ENCODE measurements at regions not wholly inside any gene's neighbourhood (a gene's known extent, or its start where the extent isn't known, plus 50 kb on each side); places are given as distances from the start of the nearest gene placed in this dataset.
"Not testable (repeated sequence)": the region's sequence is repeated elsewhere in the genome, so short reads cannot be mapped to it uniquely, and the experiment has no call there.

GRCh38 chr7:85336086-85336485, 149.2 kb upstream of the SEMA3D start:
- Histone ChIP-seq H3K4me1 (ENCODE audit: insufficient read depth, insufficient read length) (no peaks in the 10 kb centered on the region), H3K4me3 (ENCODE audit: insufficient read length, low read depth) (no peak overlapping the region), H3K9me3 (ENCODE audit: insufficient read depth, low read length) (no peaks in the 10 kb centered on the region), H3K36me3 (ENCODE audit: insufficient read depth, insufficient read length, low read length) (no peaks in the 10 kb centered on the region), H3K9ac (ENCODE audit: insufficient read length, low read depth) (no peak overlapping the region), H3K27me3 (ENCODE audit: insufficient read depth, insufficient read length) (no peaks in the 10 kb centered on the region)
- DNase-seq (ENCODE audit: low read depth, low spot score) = no peak
- TF ChIP-seq ZNF274 (IDR thresholded peaks at IDR 0.05; ENCODE audit: low read depth, low read length) (no peak), SUZ12 (IDR thresholded peaks at IDR 0.05; ENCODE audit: extremely low read depth, insufficient read depth, insufficient read length) (no peak), YY1 (IDR thresholded peaks at IDR 0.05; ENCODE audit: insufficient read depth, insufficient read length) (no peak)

- DNase-seq (ENCODE audit: low read depth, low spot score); H3K27me3 ChIP-seq (ENCODE audit: insufficient read depth, insufficient read length); H3K9ac ChIP-seq (ENCODE audit: insufficient read length, low read depth); H3K4me3 ChIP-seq (ENCODE audit: insufficient read length, low read depth); H3K36me3 ChIP-seq (ENCODE audit: insufficient read depth, insufficient read length, low read length); H3K9me3 ChIP-seq (ENCODE audit: insufficient read depth, low read length); H3K4me1 ChIP-seq (ENCODE audit: insufficient read depth, insufficient read length): not testable (repeated sequence)
Measured at GRCh38 chr7:85335113-85335512, 148.3 kb upstream of the SEMA3D start.

- DNase-seq (ENCODE audit: low read depth, low spot score) = no peak
- Histone ChIP-seq H3K9me3 (ENCODE audit: insufficient read depth, low read length) (no peaks in the 10 kb centered on the region), H3K9ac (ENCODE audit: insufficient read length, low read depth) (no peak overlapping the region), H3K36me3 (ENCODE audit: insufficient read depth, insufficient read length, low read length) (no peaks in the 10 kb centered on the region), H3K27me3 (ENCODE audit: insufficient read depth, insufficient read length) (no peaks in the 10 kb centered on the region), H3K4me3 (ENCODE audit: insufficient read length, low read depth) (no peak overlapping the region), H3K4me1 (ENCODE audit: insufficient read depth, insufficient read length) (no peaks in the 10 kb centered on the region)
- TF ChIP-seq YY1 (IDR thresholded peaks at IDR 0.05; ENCODE audit: insufficient read depth, insufficient read length) = no peak
- no peak for TF ChIP-seq ZNF274 (IDR thresholded peaks at IDR 0.05; ENCODE audit: low read depth, low read length)
- TF ChIP-seq SUZ12 (IDR thresholded peaks at IDR 0.05; ENCODE audit: extremely low read depth, insufficient read depth, insufficient read length) = no peak
Measured at GRCh38 chr7:85328456-85328998, 141.7 kb upstream of the SEMA3D start.

- DNase-seq (ENCODE audit: low read depth, low spot score) = no peak
- H3K4me3 ChIP-seq (ENCODE audit: insufficient read length, low read depth) = no peak overlapping the region
- no peak overlapping the region for H3K9ac ChIP-seq (ENCODE audit: insufficient read length, low read depth)
- H3K4me1 ChIP-seq (ENCODE audit: insufficient read depth, insufficient read length) = no peaks in the 10 kb centered on the region
- no peaks in the 10 kb centered on the region for H3K27me3 ChIP-seq (ENCODE audit: insufficient read depth, insufficient read length)
- H3K9me3 ChIP-seq (ENCODE audit: insufficient read depth, low read length) = no peaks in the 10 kb centered on the region
- no peaks in the 10 kb centered on the region for H3K36me3 ChIP-seq (ENCODE audit: insufficient read depth, insufficient read length, low read length)
- TF ChIP-seq ZNF274 (IDR thresholded peaks at IDR 0.05; ENCODE audit: low read depth, low read length) (no peak), SUZ12 (IDR thresholded peaks at IDR 0.05; ENCODE audit: extremely low read depth, insufficient read depth, insufficient read length) (no peak), YY1 (IDR thresholded peaks at IDR 0.05; ENCODE audit: insufficient read depth, insufficient read length) (no peak)
Measured at GRCh38 chr7:85324145-85324799, 137.4 kb upstream of the SEMA3D start.

- Histone ChIP-seq H3K4me1 (ENCODE audit: insufficient read depth, insufficient read length) (no peaks in the 10 kb centered on the region), H3K9ac (ENCODE audit: insufficient read length, low read depth) (no peak overlapping the region), H3K4me3 (ENCODE audit: insufficient read length, low read depth) (no peak overlapping the region), H3K9me3 (ENCODE audit: insufficient read depth, low read length) (no peaks in the 10 kb centered on the region), H3K36me3 (ENCODE audit: insufficient read depth, insufficient read length, low read length) (no peaks in the 10 kb centered on the region), H3K27me3 (ENCODE audit: insufficient read depth, insufficient read length) (no peaks in the 10 kb centered on the region)
- TF ChIP-seq SUZ12 (IDR thresholded peaks at IDR 0.05; ENCODE audit: extremely low read depth, insufficient read depth, insufficient read length) (no peak), ZNF274 (IDR thresholded peaks at IDR 0.05; ENCODE audit: low read depth, low read length) (no peak), YY1 (IDR thresholded peaks at IDR 0.05; ENCODE audit: insufficient read depth, insufficient read length) (no peak)
- DNase-seq (ENCODE audit: low read depth, low spot score) = no peak
Measured at GRCh38 chr7:85322252-85322651, 135.4 kb upstream of the SEMA3D start.

DNA sequence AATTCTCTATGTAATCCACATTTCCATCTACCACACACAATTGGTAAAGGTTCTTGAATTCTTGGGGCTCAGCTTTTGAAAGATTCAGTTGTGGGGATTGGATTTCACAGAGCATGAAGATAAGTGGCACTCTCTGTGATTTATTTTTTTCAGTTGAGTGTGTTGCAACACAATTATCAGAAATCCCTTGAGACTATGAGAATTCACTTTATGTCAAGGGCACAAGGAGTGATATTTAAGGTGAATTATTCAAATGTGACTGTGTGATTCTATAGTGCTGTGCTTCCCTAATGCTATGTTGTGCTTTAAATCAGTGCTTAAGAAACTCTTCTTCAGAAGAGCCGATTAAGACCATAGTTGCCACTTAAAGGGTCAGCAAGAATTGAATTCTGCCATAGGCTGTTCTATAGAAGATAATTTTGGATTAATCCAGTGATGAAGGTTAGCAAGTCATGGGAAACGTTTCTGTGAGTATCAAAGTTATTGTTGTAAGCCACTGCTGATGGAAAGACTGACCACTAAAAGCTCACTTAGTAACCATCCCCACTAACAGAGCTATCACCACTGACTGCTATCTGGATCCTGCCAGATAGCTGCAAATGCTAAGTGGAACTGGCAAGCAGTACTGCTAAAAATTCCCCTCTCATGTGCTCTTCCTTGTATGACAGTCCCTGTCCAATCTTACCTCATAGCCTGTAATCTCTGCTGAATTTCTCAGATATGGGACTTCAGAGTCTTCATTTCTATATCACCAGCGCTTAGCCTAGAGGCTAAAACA, 134.0 kb upstream of the SEMA3D start:
- Histone ChIP-seq H3K4me3 (ENCODE audit: insufficient read length, low read depth) (no peak overlapping the region), H3K4me1 (ENCODE audit: insufficient read depth, insufficient read length) (no peaks in the 10 kb centered on the region), H3K27me3 (ENCODE audit: insufficient read depth, insufficient read length) (no peaks in the 10 kb centered on the region), H3K9ac (ENCODE audit: insufficient read length, low read depth) (no peak overlapping the region), H3K9me3 (ENCODE audit: insufficient read depth, low read length) (no peaks in the 10 kb centered on the region), H3K36me3 (ENCODE audit: insufficient read depth, insufficient read length, low read length) (no peaks in the 10 kb centered on the region)
- no peak for TF ChIP-seq SUZ12 (IDR thresholded peaks at IDR 0.05; ENCODE audit: extremely low read depth, insufficient read depth, insufficient read length)
- TF ChIP-seq ZNF274 (IDR thresholded peaks at IDR 0.05; ENCODE audit: low read depth, low read length) = no peak
- TF ChIP-seq YY1 (IDR thresholded peaks at IDR 0.05; ENCODE audit: insufficient read depth, insufficient read length) = no peak
- DNase-seq (ENCODE audit: low read depth, low spot score) = no peak

DNA sequence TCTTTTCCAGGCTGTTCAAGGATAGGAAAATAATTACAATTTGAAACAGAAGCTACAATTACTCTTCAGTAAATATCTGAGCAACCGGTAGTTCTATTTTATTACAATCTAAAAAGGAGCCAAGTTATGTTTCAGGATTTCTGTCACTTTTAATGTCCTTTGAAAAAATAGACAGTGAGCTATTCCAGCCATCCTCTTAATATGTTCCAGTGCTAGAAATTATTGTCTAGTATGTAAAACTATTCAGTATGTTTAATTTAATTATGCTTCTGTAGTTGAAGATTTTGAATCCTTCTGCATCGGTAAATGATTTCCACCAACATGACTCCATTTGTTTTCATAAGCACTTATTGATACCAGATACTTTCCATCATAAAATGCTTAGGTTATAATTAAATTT, 129.6 kb upstream of the SEMA3D start:
- no peak for TF ChIP-seq ZNF274 (IDR thresholded peaks at IDR 0.05; ENCODE audit: low read depth, low read length)
- Histone ChIP-seq H3K9me3 (ENCODE audit: insufficient read depth, low read length) (no peaks in the 10 kb centered on the region), H3K36me3 (ENCODE audit: insufficient read depth, insufficient read length, low read length) (no peaks in the 10 kb centered on the region), H3K4me1 (ENCODE audit: insufficient read depth, insufficient read length) (no peaks in the 10 kb centered on the region), H3K4me3 (ENCODE audit: insufficient read length, low read depth) (no peak overlapping the region), H3K27me3 (ENCODE audit: insufficient read depth, insufficient read length) (no peaks in the 10 kb centered on the region), H3K9ac (ENCODE audit: insufficient read length, low read depth) (no peak overlapping the region)
- no peak for DNase-seq (ENCODE audit: low read depth, low spot score)
